ENCODE measurements at regions not wholly inside any gene's neighbourhood (a gene's known extent, or its start where the extent isn't known, plus 50 kb on each side); places are given as distances from the start of the nearest gene placed in this dataset.
"Not testable (repeated sequence)": the region's sequence is repeated elsewhere in the genome, so short reads cannot be mapped to it uniquely, and the experiment has no call there.

GRCh38 chr1:112829691-112830090 lies 114.6 kb upstream of the PPM1J start:
- not testable (repeated sequence) for H3K36me3 Mint-ChIP-seq (ENCODE audit: low read depth); H3K27ac Mint-ChIP-seq; ATAC-seq; DNase-seq; H3K9me3 ChIP-seq (ENCODE audit: control insufficient read depth, low read length, poor library complexity, severe bottlenecking); H3K4me3 Mint-ChIP-seq; H3K4me1 Mint-ChIP-seq
- peaks cover 19% of the 10 kb centered on the region for H3K27me3 Mint-ChIP-seq

DNA sequence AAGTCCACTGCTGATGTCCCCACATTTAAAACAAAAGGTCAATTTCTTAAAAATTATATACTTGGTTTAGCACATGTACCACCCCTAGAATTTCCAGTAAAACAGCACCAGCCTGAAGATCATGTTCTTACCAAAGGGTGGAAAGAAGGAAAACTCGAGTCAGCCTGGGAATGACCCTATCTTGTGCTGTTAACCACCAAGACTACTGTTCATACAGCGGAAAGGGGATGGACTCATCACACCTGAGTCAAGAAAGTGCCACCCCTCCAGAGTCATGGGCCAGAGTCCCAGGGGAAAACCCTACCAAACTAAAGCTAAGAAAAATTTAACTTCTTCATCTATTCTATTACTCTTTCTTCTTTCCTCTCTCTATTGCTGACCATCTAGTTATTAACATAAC lies 113.6 kb upstream of the PPM1J start:
- Mint-ChIP-seq H3K4me3 (no peak overlapping the region), H3K4me1 (peaks cover 6% of the 10 kb centered on the region), H3K27ac (no peak overlapping the region), H3K36me3 (ENCODE audit: low read depth) (no peaks in the 10 kb centered on the region), H3K27me3 (peaks cover 25% of the 10 kb centered on the region)
- DNase-seq, result no peak
- H3K9me3 ChIP-seq (ENCODE audit: control insufficient read depth, low read length, poor library complexity, severe bottlenecking), result no peaks in the 10 kb centered on the region
- ATAC-seq, result no peak

GRCh38 chr1:112827391-112827790 lies 112.3 kb upstream of the PPM1J start:
- DNase-seq; H3K4me3 Mint-ChIP-seq; H3K9me3 ChIP-seq (ENCODE audit: control insufficient read depth, low read length, poor library complexity, severe bottlenecking); H3K36me3 Mint-ChIP-seq (ENCODE audit: low read depth); ATAC-seq; H3K4me1 Mint-ChIP-seq: not testable (repeated sequence)
- H3K27ac Mint-ChIP-seq, result peak overlapping the region; percentile 70
- peaks cover 23% of the 10 kb centered on the region for H3K27me3 Mint-ChIP-seq

GRCh38 chr1:112826217-112826944 lies 111.2 kb upstream of the PPM1J start:
- peak overlapping the region; percentile 70 for H3K27ac Mint-ChIP-seq
- H3K36me3 Mint-ChIP-seq (ENCODE audit: low read depth), result no peaks in the 10 kb centered on the region
- peaks cover 4% of the 10 kb centered on the region for H3K4me1 Mint-ChIP-seq
- ATAC-seq (no peak), DNase-seq (no peak)
- no peaks in the 10 kb centered on the region for H3K9me3 ChIP-seq (ENCODE audit: control insufficient read depth, low read length, poor library complexity, severe bottlenecking)
- H3K4me3 Mint-ChIP-seq, result no peak overlapping the region
- H3K27me3 Mint-ChIP-seq, result peaks cover 22% of the 10 kb centered on the region

DNA sequence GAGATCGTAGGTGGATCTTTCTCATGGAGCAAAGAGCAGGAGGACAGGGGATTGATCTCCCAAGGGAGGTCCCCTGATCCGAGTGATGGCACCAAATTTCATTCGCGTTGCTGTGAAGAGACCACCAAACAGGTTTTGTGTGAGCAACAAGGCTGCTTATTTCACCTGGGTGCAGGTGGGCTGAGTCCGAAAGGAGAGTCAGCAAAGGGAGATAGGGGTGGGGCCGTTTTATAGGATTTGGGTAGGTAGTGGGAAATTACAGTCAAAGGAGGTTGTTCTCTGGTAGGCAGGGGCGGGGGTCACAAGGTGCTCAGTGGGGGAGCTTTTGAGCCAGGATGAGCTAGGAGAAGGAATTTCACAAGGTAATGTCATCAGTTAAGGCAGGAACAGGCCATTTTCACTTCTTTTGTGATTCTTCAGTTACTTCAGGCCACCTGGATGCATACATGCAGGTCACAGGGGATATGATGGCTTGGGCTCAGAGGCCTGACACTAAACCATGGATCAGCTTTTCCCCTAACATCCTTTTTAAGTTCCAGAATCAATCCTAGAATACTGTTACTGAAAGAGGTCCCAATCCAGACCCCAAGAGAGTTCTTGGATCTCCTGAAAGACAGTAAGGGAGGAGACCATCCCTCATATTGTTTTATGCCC lies 110.6 kb upstream of the PPM1J start:
- H3K27ac Mint-ChIP-seq; DNase-seq; H3K36me3 Mint-ChIP-seq (ENCODE audit: low read depth); H3K4me1 Mint-ChIP-seq; ATAC-seq; H3K4me3 Mint-ChIP-seq; H3K9me3 ChIP-seq (ENCODE audit: control insufficient read depth, low read length, poor library complexity, severe bottlenecking): not testable (repeated sequence)
- peaks cover 22% of the 10 kb centered on the region for H3K27me3 Mint-ChIP-seq

DNA sequence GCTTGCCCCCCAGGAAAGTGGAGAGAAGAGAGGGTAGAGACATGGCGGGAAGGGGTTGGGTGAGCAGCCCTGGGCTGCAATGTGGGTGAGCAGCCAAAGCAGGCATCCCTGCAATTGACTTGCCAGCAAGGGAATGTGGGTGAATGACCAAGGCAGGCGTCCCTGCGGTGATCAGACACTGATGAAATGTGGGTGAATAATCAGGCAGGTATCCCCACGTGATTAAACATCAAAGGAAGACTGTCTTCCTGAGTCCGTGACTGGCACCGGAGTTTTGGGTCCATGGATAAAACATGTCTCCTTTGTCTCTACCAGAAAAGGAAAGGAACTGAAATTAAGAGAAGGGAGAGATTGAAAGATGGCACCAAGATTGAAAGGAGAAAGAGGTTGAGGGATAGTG lies 109.9 kb upstream of the PPM1J start:
- not testable (repeated sequence) for H3K4me3 Mint-ChIP-seq; DNase-seq; ATAC-seq; H3K4me1 Mint-ChIP-seq; H3K36me3 Mint-ChIP-seq (ENCODE audit: low read depth); H3K9me3 ChIP-seq (ENCODE audit: control insufficient read depth, low read length, poor library complexity, severe bottlenecking); H3K27ac Mint-ChIP-seq
- H3K27me3 Mint-ChIP-seq, result peaks cover 22% of the 10 kb centered on the region

DNA sequence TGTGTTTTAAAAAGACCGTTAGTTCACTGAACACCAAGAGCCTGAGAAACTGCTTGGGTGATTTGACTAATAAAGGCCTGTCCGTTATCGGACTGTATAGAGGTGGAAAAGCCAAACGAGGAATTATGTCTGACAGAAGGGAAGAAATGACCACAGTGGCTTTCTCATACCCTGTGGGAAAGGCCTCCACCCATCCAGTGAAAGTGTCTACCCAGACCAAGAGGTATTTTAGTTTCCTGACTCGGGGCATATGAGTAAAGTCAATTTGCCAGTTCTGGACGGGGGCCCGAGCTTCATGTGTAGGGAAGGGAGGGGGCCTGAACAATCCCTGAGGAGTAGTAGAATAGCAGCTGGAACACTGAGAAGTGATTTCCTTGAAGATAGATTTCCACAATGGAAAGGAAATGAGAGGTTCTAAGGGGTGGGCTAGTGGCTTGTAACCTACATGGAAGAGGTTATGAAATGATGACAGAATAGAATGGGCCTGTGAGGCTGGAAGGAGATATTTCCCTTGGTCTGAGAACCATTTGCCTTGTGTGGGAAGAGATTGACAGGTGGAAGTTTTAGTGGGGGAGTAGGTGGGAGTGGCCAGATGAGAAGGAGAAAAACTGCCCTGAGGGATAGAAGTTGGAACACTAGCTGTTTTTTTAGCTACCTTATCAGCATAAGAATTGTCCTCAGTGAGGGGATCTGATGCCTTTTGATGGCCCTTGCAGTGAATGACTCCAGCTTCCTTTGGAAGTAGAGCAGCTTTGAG lies 106.4 kb upstream of the PPM1J start:
- H3K9me3 ChIP-seq (ENCODE audit: control insufficient read depth, low read length, poor library complexity, severe bottlenecking); H3K4me3 Mint-ChIP-seq; DNase-seq; H3K27ac Mint-ChIP-seq; H3K4me1 Mint-ChIP-seq; H3K36me3 Mint-ChIP-seq (ENCODE audit: low read depth); ATAC-seq: not testable (repeated sequence)
- peaks cover 23% of the 10 kb centered on the region for H3K27me3 Mint-ChIP-seq

- H3K9me3 ChIP-seq (ENCODE audit: control insufficient read depth, low read length, poor library complexity, severe bottlenecking), result no peaks in the 10 kb centered on the region
- Mint-ChIP-seq H3K36me3 (ENCODE audit: low read depth) (peaks cover 2% of the 10 kb centered on the region), H3K4me1 (peaks cover 5% of the 10 kb centered on the region), H3K27me3 (peaks cover 13% of the 10 kb centered on the region), H3K4me3 (no peak overlapping the region), H3K27ac (no peak overlapping the region)
- DNase-seq (no peak), ATAC-seq (no peak)
Observed at GRCh38 chr1:112818990-112819689, 104.0 kb upstream of the PPM1J start.

DNA sequence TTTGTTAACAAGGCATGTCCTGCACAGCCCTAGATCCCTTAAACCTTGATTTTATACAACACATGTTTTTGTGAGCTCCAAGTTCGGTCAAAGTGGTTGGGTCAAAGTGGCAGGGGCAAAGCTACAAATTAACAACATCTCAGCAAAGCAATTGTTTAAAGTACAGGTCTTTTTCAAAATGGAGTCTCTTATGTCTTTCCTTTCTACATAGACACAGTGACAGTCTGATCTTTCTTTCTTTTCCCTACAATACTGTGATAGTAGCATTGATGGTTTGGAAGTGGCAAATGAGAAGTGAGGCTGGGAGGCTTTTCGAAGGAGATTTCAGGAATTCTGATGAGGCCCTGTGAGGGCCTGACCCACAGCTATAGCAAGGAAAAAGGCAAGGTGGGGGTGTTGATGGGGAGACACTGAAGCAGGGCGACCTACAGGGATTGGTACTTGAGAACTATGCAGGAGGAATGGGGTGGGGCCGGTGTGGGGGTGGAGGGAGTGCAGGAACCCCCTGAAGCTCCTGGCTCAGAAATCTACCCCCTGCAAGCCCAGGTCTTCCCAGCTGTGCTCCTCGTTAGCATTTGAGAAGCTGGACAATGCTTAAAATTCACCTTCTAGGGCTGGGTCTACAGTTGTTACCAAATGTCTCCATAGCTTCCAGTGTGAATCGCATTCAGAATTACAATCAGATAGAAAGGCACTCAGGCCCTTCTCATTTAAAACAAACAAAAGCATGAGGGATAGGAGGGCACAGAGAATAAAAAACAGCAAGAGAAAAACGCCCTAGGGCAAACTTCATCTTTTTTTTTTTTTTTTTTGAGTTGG lies 102.6 kb upstream of the PPM1J start:
- Mint-ChIP-seq H3K27me3 (peaks cover 13% of the 10 kb centered on the region), H3K36me3 (ENCODE audit: low read depth) (peaks cover 2% of the 10 kb centered on the region), H3K4me1 (peaks cover 8% of the 10 kb centered on the region), H3K27ac (no peak overlapping the region), H3K4me3 (no peak overlapping the region)
- DNase-seq (no peak), ATAC-seq (no peak)
- no peaks in the 10 kb centered on the region for H3K9me3 ChIP-seq (ENCODE audit: control insufficient read depth, low read length, poor library complexity, severe bottlenecking)

GRCh38 chr1:112815376-112815775 lies 100.2 kb upstream of the PPM1J start:
- peaks cover 2% of the 10 kb centered on the region for H3K36me3 Mint-ChIP-seq (ENCODE audit: low read depth)
- peaks cover 37% of the 10 kb centered on the region for H3K27me3 Mint-ChIP-seq
- H3K4me3 Mint-ChIP-seq, result no peak overlapping the region
- DNase-seq (no peak), ATAC-seq (no peak)
- H3K27ac Mint-ChIP-seq, result no peak overlapping the region
- peaks cover 14% of the 10 kb centered on the region for H3K4me1 Mint-ChIP-seq
- no peaks in the 10 kb centered on the region for H3K9me3 ChIP-seq (ENCODE audit: control insufficient read depth, low read length, poor library complexity, severe bottlenecking)

DNA sequence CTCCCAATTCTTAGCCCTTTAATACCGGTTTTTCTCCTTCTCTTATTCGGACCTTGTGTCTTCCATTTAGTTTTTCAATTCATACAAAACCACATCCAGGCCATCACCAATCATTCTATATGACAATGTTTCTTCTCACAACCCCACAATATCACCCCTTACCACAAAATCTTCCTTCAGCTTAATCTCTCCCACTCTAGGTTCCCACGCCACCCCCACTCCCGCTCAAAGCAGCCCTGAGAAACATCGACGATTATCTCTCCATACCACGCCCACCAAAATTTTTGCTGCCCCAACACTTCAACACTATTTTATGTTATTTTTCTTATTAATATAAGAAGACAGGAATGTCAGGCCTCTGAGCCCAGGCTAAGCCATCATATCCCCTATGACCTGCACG lies 99.5 kb upstream of the PPM1J start:
- not testable (repeated sequence) for H3K36me3 Mint-ChIP-seq (ENCODE audit: low read depth); H3K4me3 Mint-ChIP-seq; DNase-seq; H3K27ac Mint-ChIP-seq; H3K9me3 ChIP-seq (ENCODE audit: control insufficient read depth, low read length, poor library complexity, severe bottlenecking); ATAC-seq
- H3K27me3 Mint-ChIP-seq, result peaks cover 44% of the 10 kb centered on the region
- peaks cover 17% of the 10 kb centered on the region for H3K4me1 Mint-ChIP-seq

GRCh38 chr1:112808861-112809684 lies 93.9 kb upstream of the PPM1J start:
- no peak overlapping the region for H3K27ac Mint-ChIP-seq
- peaks cover 4% of the 10 kb centered on the region for H3K36me3 Mint-ChIP-seq (ENCODE audit: low read depth)
- peaks cover 22% of the 10 kb centered on the region for H3K4me1 Mint-ChIP-seq
- ATAC-seq (peak; percentile 82), DNase-seq (peak; percentile 24 to 44 (median 40))
- peaks cover 50% of the 10 kb centered on the region for H3K27me3 Mint-ChIP-seq
- H3K9me3 ChIP-seq (ENCODE audit: control insufficient read depth, low read length, poor library complexity, severe bottlenecking), result no peaks in the 10 kb centered on the region
- H3K4me3 Mint-ChIP-seq, result no peak overlapping the region
